NCI-H1930 (cell line): ENCODE measurements at regions not wholly inside any gene's neighbourhood (a gene's known extent, or its start where the extent isn't known, plus 50 kb on each side); places are given as distances from the start of the nearest gene placed in this dataset.
A peak's percentile ranks its signal among the peaks of the same experiment; 100 is the strongest.
"Not testable (repeated sequence)": the region's sequence is repeated elsewhere in the genome, so short reads cannot be mapped to it uniquely, and the experiment has no call there.

Experiments used
- DNase-seq, 2 experiments: peaks; one replicate each; lab custom pipeline; 2025; lab: John Stamatoyannopoulos, UW

GRCh38 chr7:54355842-54356241 lies 186.3 kb upstream of the VSTM2A start:
- DNase-seq, result no peak

GRCh38 chr7:54360075-54360840 lies 181.9 kb upstream of the VSTM2A start:
- no peak for DNase-seq

GRCh38 chr7:54390565-54390964 lies 151.6 kb upstream of the VSTM2A start:
- no peak for DNase-seq

GRCh38 chr7:54392935-54393334 lies 149.2 kb upstream of the VSTM2A start:
- no peak for DNase-seq

- peak; percentile 19 to 35 for DNase-seq
Observed at GRCh38 chr7:54394834-54395233, 147.3 kb upstream of the VSTM2A start.

GRCh38 chr7:54397836-54398612 lies 144.2 kb upstream of the VSTM2A start:
- peak in 1 of 2 experiments; percentile 4 for DNase-seq

GRCh38 chr7:54398863-54399262 lies 143.3 kb upstream of the VSTM2A start:
- DNase-seq, result no peak

- no peak for DNase-seq
Observed at GRCh38 chr7:54409917-54410316, 132.3 kb upstream of the VSTM2A start.

- no peak for DNase-seq
Observed at GRCh38 chr7:54416678-54417077, 125.5 kb upstream of the VSTM2A start.

GRCh38 chr7:54419209-54419608 lies 123.0 kb upstream of the VSTM2A start:
- no peak for DNase-seq

GRCh38 chr7:54426406-54426805 lies 115.8 kb upstream of the VSTM2A start:
- DNase-seq, result no peak

GRCh38 chr7:54429111-54429510 lies 113.1 kb upstream of the VSTM2A start:
- no peak for DNase-seq

- no peak for DNase-seq
Observed at GRCh38 chr7:54439391-54439790, 102.8 kb upstream of the VSTM2A start.

GRCh38 chr7:54444046-54444686 lies 98.0 kb upstream of the VSTM2A start:
- not testable (repeated sequence) for DNase-seq

- DNase-seq, result not testable (repeated sequence)
Observed at GRCh38 chr7:54453168-54453567, 89.0 kb upstream of the VSTM2A start.

- not testable (repeated sequence) for DNase-seq
Observed at GRCh38 chr7:54454700-54455099, 87.5 kb upstream of the VSTM2A start.

- no peak for DNase-seq
Observed at GRCh38 chr7:54465095-54465494, 77.1 kb upstream of the VSTM2A start.

GRCh38 chr7:54469740-54470139 lies 72.4 kb upstream of the VSTM2A start:
- DNase-seq, result no peak

- DNase-seq, result no peak
Observed at GRCh38 chr7:54476609-54477008, 65.6 kb upstream of the VSTM2A start.

GRCh38 chr7:54477083-54477482 lies 65.1 kb upstream of the VSTM2A start:
- DNase-seq, result no peak

- DNase-seq, result no peak
Observed at GRCh38 chr7:54483523-54483922, 58.7 kb upstream of the VSTM2A start.

GRCh38 chr7:54485044-54485443 lies 57.1 kb upstream of the VSTM2A start:
- DNase-seq, result peak; percentile 24 to 65
